ENCODE measurements at regions not wholly inside any gene's neighbourhood (a gene's known extent, or its start where the extent isn't known, plus 50 kb on each side); places are given as distances from the start of the nearest gene placed in this dataset.

DNA sequence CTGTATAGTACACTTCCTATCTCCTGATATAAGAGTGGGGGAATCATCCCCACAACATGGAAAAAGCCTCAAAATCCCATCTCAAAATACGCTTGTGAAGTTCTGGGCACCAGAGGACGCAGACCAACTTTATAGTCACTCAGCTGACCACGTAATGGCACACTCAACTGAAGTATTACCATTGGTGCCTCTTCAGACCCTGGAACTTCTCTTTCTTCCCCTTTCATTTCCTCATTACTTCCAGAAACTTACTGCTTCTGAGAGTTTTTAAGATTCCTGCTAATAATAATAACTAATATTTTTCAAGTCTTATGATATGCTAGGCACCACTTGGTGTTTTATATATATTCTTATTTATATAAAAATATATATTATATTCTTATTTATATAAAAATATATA lies 202.6 kb downstream of the PTPRC start:
- no peak for TF ChIP-seq POLR2A (IDR thresholded peaks at IDR 0.05)
- TF ChIP-seq, protein P1, sequence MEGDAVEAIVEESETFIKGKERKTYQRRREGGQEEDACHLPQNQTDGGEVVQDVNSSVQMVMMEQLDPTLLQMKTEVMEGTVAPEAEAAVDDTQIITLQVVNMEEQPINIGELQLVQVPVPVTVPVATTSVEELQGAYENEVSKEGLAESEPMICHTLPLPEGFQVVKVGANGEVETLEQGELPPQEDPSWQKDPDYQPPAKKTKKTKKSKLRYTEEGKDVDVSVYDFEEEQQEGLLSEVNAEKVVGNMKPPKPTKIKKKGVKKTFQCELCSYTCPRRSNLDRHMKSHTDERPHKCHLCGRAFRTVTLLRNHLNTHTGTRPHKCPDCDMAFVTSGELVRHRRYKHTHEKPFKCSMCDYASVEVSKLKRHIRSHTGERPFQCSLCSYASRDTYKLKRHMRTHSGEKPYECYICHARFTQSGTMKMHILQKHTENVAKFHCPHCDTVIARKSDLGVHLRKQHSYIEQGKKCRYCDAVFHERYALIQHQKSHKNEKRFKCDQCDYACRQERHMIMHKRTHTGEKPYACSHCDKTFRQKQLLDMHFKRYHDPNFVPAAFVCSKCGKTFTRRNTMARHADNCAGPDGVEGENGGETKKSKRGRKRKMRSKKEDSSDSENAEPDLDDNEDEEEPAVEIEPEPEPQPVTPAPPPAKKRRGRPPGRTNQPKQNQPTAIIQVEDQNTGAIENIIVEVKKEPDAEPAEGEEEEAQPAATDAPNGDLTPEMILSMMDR (IDR thresholded peaks at IDR 0.05) = no peak
- Histone ChIP-seq H3K36me3 (no peaks in the 10 kb centered on the region), H3K4me1 (no peaks in the 10 kb centered on the region), H3K9me3 (no peaks in the 10 kb centered on the region), H3K27ac (no peak overlapping the region), H3K27me3 (no peaks in the 10 kb centered on the region), H3K4me3 (no peak overlapping the region)
- DNase-seq = no peak
- intact Hi-C loops (cut with DNase I; ENCODE audit: low total_unique reads) = no loop called here

- Histone ChIP-seq H3K9me3 (no peaks in the 10 kb centered on the region), H3K36me3 (no peaks in the 10 kb centered on the region), H3K4me1 (no peaks in the 10 kb centered on the region), H3K27me3 (no peaks in the 10 kb centered on the region), H3K27ac (no peak overlapping the region), H3K4me3 (no peak overlapping the region)
- TF ChIP-seq, protein P1 (IDR thresholded peaks at IDR 0.05) = no peak
- TF ChIP-seq POLR2A (IDR thresholded peaks at IDR 0.05) = no peak
- no peak for DNase-seq
- intact Hi-C loops (cut with DNase I; ENCODE audit: low total_unique reads) = no loop called here
Measured at GRCh38 chr1:198842686-198843085, 203.8 kb downstream of the PTPRC start.

DNA sequence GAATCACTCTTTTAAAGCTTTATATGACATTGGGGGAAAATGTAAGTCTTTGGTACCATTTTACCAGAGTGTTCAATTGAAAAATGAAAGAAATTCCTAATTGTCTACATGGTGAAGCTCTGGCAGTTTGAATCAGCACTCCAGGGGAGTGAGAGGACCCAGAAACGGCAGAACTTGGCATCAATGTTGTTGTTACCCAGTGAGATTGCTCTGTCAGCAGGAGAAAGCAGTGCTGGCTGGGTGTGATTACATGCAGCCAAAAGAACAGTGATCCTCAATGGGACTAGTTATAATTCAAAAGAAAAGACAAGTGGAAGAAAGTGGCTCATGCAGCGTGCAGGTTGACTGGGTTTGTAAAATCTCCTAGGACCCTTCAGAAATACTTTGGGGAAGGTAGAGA lies 206.4 kb downstream of the PTPRC start:
- TF ChIP-seq, protein P1 (IDR thresholded peaks at IDR 0.05) = no peak
- TF ChIP-seq POLR2A (IDR thresholded peaks at IDR 0.05) = no peak
- Histone ChIP-seq H3K36me3 (no peaks in the 10 kb centered on the region), H3K4me1 (no peaks in the 10 kb centered on the region), H3K4me3 (no peak overlapping the region), H3K27me3 (no peaks in the 10 kb centered on the region), H3K9me3 (no peaks in the 10 kb centered on the region), H3K27ac (no peak overlapping the region)
- intact Hi-C loops (cut with DNase I; ENCODE audit: low total_unique reads) = no loop called here
- no peak for DNase-seq

DNA sequence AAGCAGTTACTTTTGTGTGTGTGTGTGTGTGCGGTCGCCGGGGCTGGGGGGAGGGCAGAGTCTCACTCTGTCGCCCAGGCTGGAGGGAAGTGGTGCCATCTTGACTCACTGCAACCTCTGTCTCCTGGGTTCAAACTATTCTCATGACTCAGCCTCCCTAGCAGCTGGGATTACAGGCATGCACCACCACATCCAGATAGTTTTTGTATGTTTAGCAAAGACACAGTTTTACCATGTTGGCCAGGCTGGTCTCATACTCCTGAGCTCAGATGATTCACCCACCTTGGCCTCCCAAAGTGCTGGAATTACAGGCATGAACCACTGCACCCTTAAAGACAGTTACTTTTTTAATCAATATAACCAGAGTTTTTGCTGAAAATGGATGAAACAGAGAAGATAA lies 207.0 kb downstream of the PTPRC start:
- H3K4me1 ChIP-seq = no peaks in the 10 kb centered on the region

DNA sequence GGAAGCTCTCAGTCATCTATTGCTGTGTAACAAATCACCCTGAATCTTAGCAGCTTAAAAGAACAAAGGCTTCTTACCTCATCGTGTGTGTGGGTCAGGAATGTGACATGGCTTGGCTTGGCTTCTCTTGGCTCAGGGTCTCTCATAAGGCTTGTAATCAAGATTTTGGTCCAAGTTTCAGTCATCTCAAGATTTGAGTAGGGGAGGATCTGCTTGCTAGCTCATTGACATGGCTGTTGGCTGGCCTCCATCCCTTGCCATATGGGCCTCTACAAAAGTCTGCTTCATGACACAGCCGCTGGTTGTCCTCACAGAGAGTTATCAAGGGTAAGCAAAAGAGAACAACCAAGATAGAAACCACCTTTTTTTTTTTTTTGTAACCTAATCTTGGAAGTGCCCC lies 207.7 kb downstream of the PTPRC start:
- H3K4me3 ChIP-seq = no peak overlapping the region
- no peaks in the 10 kb centered on the region for H3K4me1 ChIP-seq
- no peaks in the 10 kb centered on the region for H3K27me3 ChIP-seq
- H3K27ac ChIP-seq = no peak overlapping the region
- intact Hi-C loops (cut with DNase I; ENCODE audit: low total_unique reads) = no loop called here
- TF ChIP-seq, protein P1 (IDR thresholded peaks at IDR 0.05) = no peak
- no peak for TF ChIP-seq POLR2A (IDR thresholded peaks at IDR 0.05)
- no peaks in the 10 kb centered on the region for H3K36me3 ChIP-seq
- H3K9me3 ChIP-seq = no peaks in the 10 kb centered on the region
- DNase-seq = no peak

More for the DNA sequence above, 207.0 kb downstream of the PTPRC start:
- intact Hi-C loops (cut with DNase I; ENCODE audit: low total_unique reads) = no loop called here
- no peaks in the 10 kb centered on the region for H3K27me3 ChIP-seq
- H3K27ac ChIP-seq = no peak overlapping the region
- TF ChIP-seq, protein P1 (IDR thresholded peaks at IDR 0.05) = no peak
- no peak for TF ChIP-seq POLR2A (IDR thresholded peaks at IDR 0.05)
- no peaks in the 10 kb centered on the region for H3K36me3 ChIP-seq
- no peak for DNase-seq
- no peak overlapping the region for H3K4me3 ChIP-seq
- no peaks in the 10 kb centered on the region for H3K9me3 ChIP-seq
